Islet precursor cell (in vitro differentiated cells): ENCODE measurements at regions not wholly inside any gene's neighbourhood (a gene's known extent, or its start where the extent isn't known, plus 50 kb on each side); places are given as distances from the start of the nearest gene placed in this dataset.

ENCODE experiments used
- DNase-seq: peaks from one replicate; pipeline ENCODE4 v3.0.0-alpha.2; 2018

- no peak for DNase-seq
Measured at GRCh38 chrX:44470816-44471215, 71.8 kb downstream of the FUNDC1 start.

GRCh38 chrX:44462850-44463249, 79.8 kb downstream of the FUNDC1 start:
- no peak for DNase-seq

GRCh38 chrX:44459501-44459900, 83.2 kb downstream of the FUNDC1 start:
- no peak for DNase-seq

GRCh38 chrX:44456685-44457084, 86.0 kb downstream of the FUNDC1 start:
- DNase-seq, result no peak

- DNase-seq, result no peak
Measured at GRCh38 chrX:44451056-44451455, 91.6 kb downstream of the FUNDC1 start.

- no peak for DNase-seq
Measured at GRCh38 chrX:44447214-44447613, 95.4 kb downstream of the FUNDC1 start.

- DNase-seq, result no peak
Measured at GRCh38 chrX:44440006-44440405, 96.5 kb upstream of the EFHC2 start.

GRCh38 chrX:44439242-44439794, 95.8 kb upstream of the EFHC2 start:
- no peak for DNase-seq

GRCh38 chrX:44435047-44435446, 91.6 kb upstream of the EFHC2 start:
- no peak for DNase-seq

GRCh38 chrX:44433556-44433955, 90.1 kb upstream of the EFHC2 start:
- no peak for DNase-seq

GRCh38 chrX:44432641-44433040, 89.2 kb upstream of the EFHC2 start:
- DNase-seq, result no peak

GRCh38 chrX:44431194-44431593, 87.7 kb upstream of the EFHC2 start:
- no peak for DNase-seq

- no peak for DNase-seq
Measured at GRCh38 chrX:44428989-44429627, 85.6 kb upstream of the EFHC2 start.

- DNase-seq, result no peak
Measured at GRCh38 chrX:44422631-44423030, 79.2 kb upstream of the EFHC2 start.

- DNase-seq, result no peak
Measured at GRCh38 chrX:44415639-44416386, 72.3 kb upstream of the EFHC2 start.

- no peak for DNase-seq
Measured at GRCh38 chrX:44401151-44401550, 57.7 kb upstream of the EFHC2 start.

- peak; percentile 67 for DNase-seq
Measured at GRCh38 chrX:44400588-44400987, 57.1 kb upstream of the EFHC2 start.

- DNase-seq, result no peak
Measured at GRCh38 chrX:44400161-44400560, 56.7 kb upstream of the EFHC2 start.
